Esophagus muscularis mucosa (tissue), 4 donors: ENCODE measurements at regions not wholly inside any gene's neighbourhood (a gene's known extent, or its start where the extent isn't known, plus 50 kb on each side); places are given as distances from the start of the nearest gene placed in this dataset.

Experiments
- DNase-seq: peaks from one replicate; pipeline ENCODE4 v3.0.0-alpha.2; 2017; ENCODE audit errors: extremely low spot score
- H3K27ac ChIP-seq, 4 donors: fragments of 200-600 bp; sonication (generic); replicated peaks in 1 of 4; 1 replicate in 3 of 4; 2 replicates in 1 of 4; pipeline ENCODE4 v1.5.1; 2016 to 2019; ENCODE audit warnings: mild to moderate bottlenecking in 1 of 4
- H3K27me3 ChIP-seq, 4 donors: fragments of 200-600 bp; sonication (generic); one replicate each; pipeline versions ENCODE4 v1.5.1 to v1.6.0; 2016 to 2019
- H3K36me3 ChIP-seq, 4 donors: fragments of 200-600 bp; sonication (generic); one replicate each; pipeline ENCODE4 v1.5.1; 2016 to 2019
- H3K4me1 ChIP-seq, 4 donors: fragments of 200-600 bp; sonication (generic); one replicate each; pipeline ENCODE4 v1.5.1; 2016 to 2019
- H3K4me3 ChIP-seq, 4 donors: fragments of 200-600 bp; sonication (generic); 1 replicate in 2 of 4; 2 replicates in 2 of 4; pipeline ENCODE4 v1.5.1; 2016 to 2019; ENCODE audit warnings: mild to moderate bottlenecking in 4 of 4, moderate library complexity in 1 of 4
- H3K9me3 ChIP-seq, 4 donors: fragments of 200-600 bp; sonication (generic); 1 replicate in 3 of 4; 2 replicates in 1 of 4; pipeline ENCODE4 v1.5.1; 2016 to 2019
- EP300 ChIP-seq: sonication (generic); formaldehyde crosslinking; IDR thresholded peaks from one replicate; pipeline ENCODE4 v1.6.1; 2017; ENCODE audit warnings: antibody characterized with exemption
- POLR2A ChIP-seq: fragments of 450-650 bp; IDR thresholded peaks from one replicate; pipeline ENCODE4 v1.6.1; 2017; ENCODE audit warnings: antibody characterized with exemption, moderate library complexity, mild to moderate bottlenecking, low read depth
- POLR2AphosphoS5 ChIP-seq, 2 donors: sonication (generic); formaldehyde crosslinking; IDR thresholded peaks; one replicate each; pipeline ENCODE4 v1.6.1; 2017; ENCODE audit warnings: antibody characterized with exemption in 2 of 2
- WGBS: methylation state at CpG from one replicate; pipeline ENCODE4 v1.1.5; 2018; 5-methylcytosine and 5-hydroxymethylcytosine counted together
- intact Hi-C: fragments of 100-400 bp; cut with DNase I; formaldehyde crosslinking; loops from one replicate; pipeline ENCODE4 v1.15.1; 2023
- TF ChIP-seq, protein P1 (sequence below), 3 experiments: fragments of 200-600 bp in 2 of 3; fragments of 450-650 bp in 1 of 3; sonication (generic) in 2 of 3; IDR thresholded peaks; one replicate each; pipeline ENCODE4 v1.5.1; 2017 to 2019; ENCODE audit warnings: antibody characterized with exemption in 3 of 3, mild to moderate bottlenecking in 2 of 3, moderate library complexity in 1 of 3

- TF ChIP-seq, protein P1, sequence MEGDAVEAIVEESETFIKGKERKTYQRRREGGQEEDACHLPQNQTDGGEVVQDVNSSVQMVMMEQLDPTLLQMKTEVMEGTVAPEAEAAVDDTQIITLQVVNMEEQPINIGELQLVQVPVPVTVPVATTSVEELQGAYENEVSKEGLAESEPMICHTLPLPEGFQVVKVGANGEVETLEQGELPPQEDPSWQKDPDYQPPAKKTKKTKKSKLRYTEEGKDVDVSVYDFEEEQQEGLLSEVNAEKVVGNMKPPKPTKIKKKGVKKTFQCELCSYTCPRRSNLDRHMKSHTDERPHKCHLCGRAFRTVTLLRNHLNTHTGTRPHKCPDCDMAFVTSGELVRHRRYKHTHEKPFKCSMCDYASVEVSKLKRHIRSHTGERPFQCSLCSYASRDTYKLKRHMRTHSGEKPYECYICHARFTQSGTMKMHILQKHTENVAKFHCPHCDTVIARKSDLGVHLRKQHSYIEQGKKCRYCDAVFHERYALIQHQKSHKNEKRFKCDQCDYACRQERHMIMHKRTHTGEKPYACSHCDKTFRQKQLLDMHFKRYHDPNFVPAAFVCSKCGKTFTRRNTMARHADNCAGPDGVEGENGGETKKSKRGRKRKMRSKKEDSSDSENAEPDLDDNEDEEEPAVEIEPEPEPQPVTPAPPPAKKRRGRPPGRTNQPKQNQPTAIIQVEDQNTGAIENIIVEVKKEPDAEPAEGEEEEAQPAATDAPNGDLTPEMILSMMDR (IDR thresholded peaks at IDR 0.05), result no peak
- TF ChIP-seq POLR2A, result no peak
- TF ChIP-seq POLR2AphosphoS5 (IDR thresholded peaks at IDR 0.05), result no peak
- no peak for TF ChIP-seq EP300
- Histone ChIP-seq H3K36me3 (no peaks in the 10 kb centered on the region), H3K27ac (no peak overlapping the region), H3K4me3 (no peak overlapping the region), H3K9me3 (no peaks in the 10 kb centered on the region), H3K27me3 (no peaks in the 10 kb centered on the region), H3K4me1 (no peaks in the 10 kb centered on the region)
- no peak for DNase-seq
- intact Hi-C loops, result no loop called here
- WGBS, result 95% methylated on average over 1 of the region's 1 CpG
Observed at GRCh38 chr1:221078260-221078965, 199.2 kb downstream of the HLX start.

DNA sequence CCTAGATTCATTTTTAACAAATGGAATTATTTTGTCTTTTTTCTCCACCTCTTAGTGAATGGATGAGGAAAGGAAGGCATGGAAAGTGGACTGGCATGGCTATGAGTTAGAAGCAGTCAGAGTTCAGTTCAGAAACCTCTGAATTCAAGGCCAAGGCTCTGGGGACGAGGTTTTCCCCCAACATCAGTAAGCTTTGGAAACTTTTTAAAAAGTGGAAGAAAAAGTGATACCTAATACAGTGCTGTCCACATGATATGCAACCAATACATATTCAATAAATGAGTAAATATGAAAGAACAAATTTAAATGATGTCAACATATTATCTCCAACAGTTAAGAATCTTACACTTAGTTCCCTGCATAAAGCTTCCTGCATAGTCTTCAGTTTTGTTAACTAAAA is 204.7 kb downstream of the HLX start:
- Histone ChIP-seq H3K27ac (no peak overlapping the region), H3K9me3 (no peaks in the 10 kb centered on the region), H3K27me3 (no peaks in the 10 kb centered on the region), H3K4me3 (no peak overlapping the region), H3K36me3 (no peaks in the 10 kb centered on the region), H3K4me1 (peaks cover 0 to 5% (median 0%) of the 10 kb centered on the region in 4 donors)
- TF ChIP-seq POLR2AphosphoS5 (IDR thresholded peaks at IDR 0.05) (no peak), EP300 (no peak), POLR2A (no peak)
- TF ChIP-seq, protein P1 (IDR thresholded peaks at IDR 0.05), result no peak
- intact Hi-C loops, result no loop called here
- 100% methylated on average over 1 of the region's 1 CpG for WGBS
- no peak for DNase-seq

GRCh38 chr1:221084681-221085080 is 205.4 kb downstream of the HLX start:
- no peak overlapping the region for H3K4me3 ChIP-seq
- no peaks in the 10 kb centered on the region for H3K9me3 ChIP-seq
- H3K4me1 ChIP-seq, result peaks cover 0 to 5% (median 0%) of the 10 kb centered on the region in 4 donors
- no peaks in the 10 kb centered on the region for H3K27me3 ChIP-seq
- WGBS, result 95% methylated on average over 4 of the region's 4 CpGs
- TF ChIP-seq POLR2AphosphoS5 (IDR thresholded peaks at IDR 0.05), result no peak
- TF ChIP-seq POLR2A, result no peak
- TF ChIP-seq, protein P1 (IDR thresholded peaks at IDR 0.05), result no peak
- no peak for TF ChIP-seq EP300
- H3K36me3 ChIP-seq, result no peaks in the 10 kb centered on the region
- H3K27ac ChIP-seq, result no peak overlapping the region
- no peak for DNase-seq
- intact Hi-C loops, result no loop called here

DNA sequence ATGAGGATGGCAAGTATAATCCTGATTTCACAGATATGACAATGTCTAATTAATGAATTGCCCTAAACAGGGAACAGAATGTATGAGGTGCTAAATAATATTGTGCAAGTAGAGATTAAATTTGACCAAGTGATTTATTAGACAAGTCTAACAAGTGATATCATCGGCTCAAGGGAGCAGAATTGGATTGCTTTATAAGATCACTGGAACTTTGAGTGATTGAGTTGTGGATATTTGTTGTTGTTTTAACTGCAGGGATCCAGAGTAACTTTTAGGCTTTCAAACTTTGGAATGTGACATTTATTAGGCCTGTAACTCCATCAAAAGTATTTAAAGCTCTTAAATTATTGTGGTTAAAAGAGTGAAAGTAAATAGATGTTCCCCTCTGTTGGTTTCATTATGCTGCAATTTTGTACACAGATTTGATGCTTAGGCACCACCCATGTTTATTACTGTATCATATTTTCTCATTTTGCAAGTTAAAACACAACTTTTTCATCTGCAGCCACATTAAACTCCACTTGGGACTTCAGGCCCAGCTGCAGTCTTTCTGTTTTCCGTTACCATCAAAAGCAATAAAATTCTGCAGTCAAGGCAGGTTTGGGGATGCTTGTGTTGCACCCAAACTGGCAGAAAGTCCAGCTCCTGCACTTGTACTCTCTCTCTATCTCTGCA is 206.6 kb downstream of the HLX start:
- Histone ChIP-seq H3K36me3 (no peaks in the 10 kb centered on the region), H3K4me3 (no peak overlapping the region), H3K4me1 (peaks cover 0 to 5% (median 0%) of the 10 kb centered on the region in 4 donors), H3K27me3 (no peaks in the 10 kb centered on the region), H3K9me3 (no peaks in the 10 kb centered on the region), H3K27ac (peak overlapping the region in 1 of 4 donors; percentile 30)
- WGBS, result 54% methylated on average over 2 of the region's 2 CpGs
- no peak for DNase-seq
- TF ChIP-seq POLR2A (no peak), EP300 (no peak), POLR2AphosphoS5 (IDR thresholded peaks at IDR 0.05) (no peak)
- TF ChIP-seq, protein P1 (IDR thresholded peaks at IDR 0.05), result no peak
- intact Hi-C loops, result no loop called here
